GM23248 (cell line): ENCODE measurements at regions not wholly inside any gene's neighbourhood (a gene's known extent, or its start where the extent isn't known, plus 50 kb on each side); places are given as distances from the start of the nearest gene placed in this dataset.
"Not testable (repeated sequence)": the region's sequence is repeated elsewhere in the genome, so short reads cannot be mapped to it uniquely, and the experiment has no call there.

Source experiments
- DNase-seq: peaks from one replicate; pipeline ENCODE4 v3.0.0-alpha.2; 2015
- H2AFZ ChIP-seq: fragments of 200-600 bp; sonication (generic); 2 replicates; pipeline ENCODE4 v1.6.1; 2016; ENCODE audit warnings: antibody characterized with exemption
- H3F3A ChIP-seq: fragments of 200-600 bp; sonication (generic); 2 replicates; pipeline ENCODE4 v1.6.1; 2016; ENCODE audit warnings: mild to moderate bottlenecking, antibody characterized with exemption, mixed run types; ENCODE audit not compliant: insufficient read depth
- H3K27ac ChIP-seq: fragments of 200-600 bp; sonication (generic); 2 replicates; pipeline ENCODE4 v1.5.1; 2016; ENCODE audit warnings: mild to moderate bottlenecking
- H3K27me3 ChIP-seq: fragments of 200-600 bp; sonication (generic); replicated peaks from 2 replicates; pipeline ENCODE4 v1.6.1; 2016; ENCODE audit warnings: mild to moderate bottlenecking; ENCODE audit not compliant: insufficient read depth
- H3K36me3 ChIP-seq: fragments of 200-600 bp; sonication (generic); 2 replicates; pipeline ENCODE4 v1.6.1; 2016; ENCODE audit warnings: low read depth, mild to moderate bottlenecking
- H3K4me1 ChIP-seq: fragments of 200-600 bp; sonication (generic); 2 replicates; pipeline ENCODE4 v1.6.1; 2016; ENCODE audit warnings: mild to moderate bottlenecking; ENCODE audit not compliant: insufficient read depth
- H3K4me2 ChIP-seq: fragments of 200-600 bp; sonication (generic); one replicate; pipeline ENCODE4 v1.6.1; 2016; ENCODE audit warnings: mild to moderate bottlenecking; ENCODE audit not compliant: unreplicated experiment
- H3K4me3 ChIP-seq: fragments of 200-600 bp; sonication (generic); 2 replicates; pipeline ENCODE4 v1.5.1; 2016; ENCODE audit warnings: mild to moderate bottlenecking
- H3K79me2 ChIP-seq: fragments of 200-600 bp; sonication (generic); 2 replicates; pipeline ENCODE4 v1.6.1; 2016; ENCODE audit warnings: mild to moderate bottlenecking; ENCODE audit not compliant: insufficient read depth
- H3K9ac ChIP-seq: fragments of 200-600 bp; sonication (generic); 2 replicates; pipeline ENCODE4 v1.6.1; 2016; ENCODE audit warnings: mild to moderate bottlenecking
- H3K9me2 ChIP-seq: fragments of 200-600 bp; sonication (generic); 2 replicates; pipeline ENCODE4 v1.6.1; 2016; ENCODE audit warnings: mixed run types, mild to moderate bottlenecking, moderate library complexity; ENCODE audit not compliant: insufficient read depth
- H3K9me3 ChIP-seq: fragments of 200-600 bp; sonication (generic); one replicate; pipeline ENCODE4 v1.6.1; 2017; ENCODE audit warnings: low read depth
- H4K20me1 ChIP-seq: fragments of 200-600 bp; sonication (generic); 2 replicates; pipeline ENCODE4 v1.6.0; 2016; ENCODE audit not compliant: insufficient read depth
- EZH2 ChIP-seq: fragments of 200-600 bp; sonication (generic); IDR thresholded peaks from 2 replicates; pipeline ENCODE4 v1.6.1; 2018; ENCODE audit warnings: antibody characterized with exemption, mild to moderate bottlenecking; ENCODE audit not compliant: insufficient read depth, poor library complexity, severe bottlenecking
- EZH2phosphoT487 ChIP-seq: fragments of 200-600 bp; sonication (generic); IDR thresholded peaks from 2 replicates; pipeline ENCODE4 v1.6.1; 2018; ENCODE audit warnings: antibody characterized with exemption, moderate library complexity, mild to moderate bottlenecking, low read depth; ENCODE audit not compliant: insufficient read depth
- WGBS, 2 experiments: methylation state at CpG; one replicate each; pipeline ENCODE4 v1.1.6; 2015 to 2017; ENCODE audit warnings: low lambda C conversion rate in 2 of 2, low coverage in 1 of 2; ENCODE audit errors: missing lambda C conversion rate in 2 of 2; 5-methylcytosine and 5-hydroxymethylcytosine counted together
- in situ Hi-C: fragments of 300-500 bp; cut with MboI; formaldehyde crosslinking; loops from 2 replicates; pipeline ENCODE4 v1.15.0; 2020

GRCh38 chr9:29394855-29395254, 1821.6 kb upstream of the C9orf72 start:
- H3K4me1 ChIP-seq = no peaks in the 10 kb centered on the region
- in situ Hi-C loops = no loop called here
- TF ChIP-seq EZH2 (no peak), EZH2phosphoT487 (no peak)
- no peak for DNase-seq
- H3K9me2 ChIP-seq = no peaks in the 10 kb centered on the region
- no peaks in the 10 kb centered on the region for H3K36me3 ChIP-seq
- no peaks in the 10 kb centered on the region for H3K79me2 ChIP-seq
- no peak overlapping the region for H2AFZ ChIP-seq
- no peak overlapping the region for H3K4me3 ChIP-seq
- no peaks in the 10 kb centered on the region for H4K20me1 ChIP-seq
- H3K4me2 ChIP-seq = no peak overlapping the region
- no peak overlapping the region for H3K27ac ChIP-seq
- no peaks in the 10 kb centered on the region for H3F3A ChIP-seq
- H3K27me3 ChIP-seq = no peaks in the 10 kb centered on the region
- H3K9ac ChIP-seq = no peak overlapping the region
- H3K9me3 ChIP-seq = no peaks in the 10 kb centered on the region
- WGBS, 2 experiments = 0 to 10% methylated on average over 1 of the region's 1 CpG

GRCh38 chr9:29397148-29397547, 1823.9 kb upstream of the C9orf72 start:
- no peak overlapping the region for H3K9ac ChIP-seq
- DNase-seq = no peak
- no peaks in the 10 kb centered on the region for H3K79me2 ChIP-seq
- no peaks in the 10 kb centered on the region for H3K9me2 ChIP-seq
- H3K27me3 ChIP-seq = no peaks in the 10 kb centered on the region
- in situ Hi-C loops = no loop called here
- no peaks in the 10 kb centered on the region for H3K36me3 ChIP-seq
- TF ChIP-seq EZH2 (no peak), EZH2phosphoT487 (no peak)
- H3K4me3 ChIP-seq = no peak overlapping the region
- no peaks in the 10 kb centered on the region for H3K9me3 ChIP-seq
- H2AFZ ChIP-seq = no peak overlapping the region
- H3K4me1 ChIP-seq = no peaks in the 10 kb centered on the region
- WGBS, 2 experiments = 18 to 22% methylated on average over 3 of the region's 3 CpGs
- no peaks in the 10 kb centered on the region for H3F3A ChIP-seq
- no peaks in the 10 kb centered on the region for H4K20me1 ChIP-seq
- H3K4me2 ChIP-seq = no peak overlapping the region
- no peak overlapping the region for H3K27ac ChIP-seq

- H3K4me2 ChIP-seq = no peak overlapping the region
- H4K20me1 ChIP-seq = no peaks in the 10 kb centered on the region
- no peaks in the 10 kb centered on the region for H3K36me3 ChIP-seq
- in situ Hi-C loops = no loop called here
- no peaks in the 10 kb centered on the region for H3K9me3 ChIP-seq
- H2AFZ ChIP-seq = no peak overlapping the region
- H3F3A ChIP-seq = no peaks in the 10 kb centered on the region
- no peak overlapping the region for H3K9ac ChIP-seq
- H3K9me2 ChIP-seq = no peaks in the 10 kb centered on the region
- H3K4me1 ChIP-seq = no peaks in the 10 kb centered on the region
- TF ChIP-seq EZH2 (no peak), EZH2phosphoT487 (no peak)
- H3K27ac ChIP-seq = no peak overlapping the region
- DNase-seq = no peak
- no peaks in the 10 kb centered on the region for H3K79me2 ChIP-seq
- no peaks in the 10 kb centered on the region for H3K27me3 ChIP-seq
- no peak overlapping the region for H3K4me3 ChIP-seq
- WGBS, 2 experiments = 13 to 14% methylated on average over 2 of the region's 2 CpGs
These were observed 1842.9 kb upstream of the C9orf72 start for GRCh38 chr9:29416204-29416603.

- no peaks in the 10 kb centered on the region for H3K4me1 ChIP-seq
- in situ Hi-C loops = no loop called here
- H2AFZ ChIP-seq = no peak overlapping the region
- H3K36me3 ChIP-seq = no peaks in the 10 kb centered on the region
- H3K4me3 ChIP-seq = no peak overlapping the region
- 4 to 7% methylated on average over 3 of the region's 3 CpGs for WGBS, 2 experiments
- H3K4me2 ChIP-seq = no peak overlapping the region
- no peaks in the 10 kb centered on the region for H3K9me3 ChIP-seq
- H4K20me1 ChIP-seq = no peaks in the 10 kb centered on the region
- no peaks in the 10 kb centered on the region for H3K27me3 ChIP-seq
- no peak overlapping the region for H3K27ac ChIP-seq
- H3K9me2 ChIP-seq = no peaks in the 10 kb centered on the region
- H3F3A ChIP-seq = no peaks in the 10 kb centered on the region
- H3K79me2 ChIP-seq = no peaks in the 10 kb centered on the region
- TF ChIP-seq EZH2 = no peak
- no peak for TF ChIP-seq EZH2phosphoT487
- H3K9ac ChIP-seq = no peak overlapping the region
- no peak for DNase-seq
These were observed 1849.2 kb upstream of the C9orf72 start for GRCh38 chr9:29422438-29422837.

GRCh38 chr9:29432191-29432590, 1858.9 kb upstream of the C9orf72 start:
- no peak overlapping the region for H2AFZ ChIP-seq
- no peaks in the 10 kb centered on the region for H3K36me3 ChIP-seq
- no peaks in the 10 kb centered on the region for H3K9me2 ChIP-seq
- no peak overlapping the region for H3K4me3 ChIP-seq
- no peak overlapping the region for H3K27ac ChIP-seq
- H3K27me3 ChIP-seq = no peaks in the 10 kb centered on the region
- no peaks in the 10 kb centered on the region for H3K9me3 ChIP-seq
- H3K4me1 ChIP-seq = no peaks in the 10 kb centered on the region
- in situ Hi-C loops = no loop called here
- no peaks in the 10 kb centered on the region for H3F3A ChIP-seq
- DNase-seq = no peak
- TF ChIP-seq EZH2phosphoT487 (no peak), EZH2 (no peak)
- H3K79me2 ChIP-seq = no peaks in the 10 kb centered on the region
- H4K20me1 ChIP-seq = no peaks in the 10 kb centered on the region
- H3K4me2 ChIP-seq = no peak overlapping the region
- H3K9ac ChIP-seq = no peak overlapping the region

- DNase-seq, H4K20me1 ChIP-seq, H3K9ac ChIP-seq, H3K4me1 ChIP-seq, H3K4me3 ChIP-seq, H3K36me3 ChIP-seq, H3K4me2 ChIP-seq, in situ Hi-C loops, H2AFZ ChIP-seq, H3K27ac ChIP-seq, H3K79me2 ChIP-seq, H3K9me3 ChIP-seq, H3K9me2 ChIP-seq, H3K27me3 ChIP-seq, H3F3A ChIP-seq: not testable (repeated sequence)
- 0 to 4% methylated on average over 2 of the region's 2 CpGs for WGBS, 2 experiments
These were observed 1859.4 kb upstream of the C9orf72 start for GRCh38 chr9:29432656-29433055.
